ENCODE measurements at regions not wholly inside any gene's neighbourhood (a gene's known extent, or its start where the extent isn't known, plus 50 kb on each side); places are given as distances from the start of the nearest gene placed in this dataset.

DNA sequence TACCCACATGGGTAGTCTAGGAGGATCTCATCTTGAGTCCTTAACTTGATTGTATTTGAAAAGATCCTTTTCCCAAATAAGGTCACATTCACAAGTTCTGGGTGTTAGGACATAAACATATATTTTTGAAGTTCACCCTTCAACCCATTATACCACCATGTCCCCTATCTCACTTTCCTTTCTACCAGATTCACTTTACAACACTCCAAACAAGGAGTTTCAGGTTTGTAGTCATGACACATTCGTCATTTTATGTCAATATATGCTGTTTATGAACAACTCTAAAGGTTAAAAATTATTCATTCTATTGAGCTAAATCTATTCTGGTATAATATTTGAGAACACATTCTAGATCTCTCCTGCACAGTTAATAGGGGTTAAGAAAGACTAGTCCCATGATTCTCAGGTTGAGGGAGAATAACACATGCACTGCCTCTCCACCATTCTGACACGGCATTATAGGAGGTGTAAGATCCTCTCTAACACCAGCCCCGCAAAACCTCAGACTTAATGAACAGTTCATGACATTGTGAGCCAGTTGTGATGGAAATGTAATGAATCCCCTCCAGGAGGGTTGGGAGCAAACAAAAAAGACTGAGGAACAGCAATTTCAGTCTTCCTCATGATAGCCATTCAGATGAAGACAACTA lies 72.0 kb upstream of the PSMA6 start:
- intact Hi-C loops (cut with DNase I) = no loop called here
- ATAC-seq (no peak), DNase-seq (ENCODE audit: missing footprints) (no peak)

DNA sequence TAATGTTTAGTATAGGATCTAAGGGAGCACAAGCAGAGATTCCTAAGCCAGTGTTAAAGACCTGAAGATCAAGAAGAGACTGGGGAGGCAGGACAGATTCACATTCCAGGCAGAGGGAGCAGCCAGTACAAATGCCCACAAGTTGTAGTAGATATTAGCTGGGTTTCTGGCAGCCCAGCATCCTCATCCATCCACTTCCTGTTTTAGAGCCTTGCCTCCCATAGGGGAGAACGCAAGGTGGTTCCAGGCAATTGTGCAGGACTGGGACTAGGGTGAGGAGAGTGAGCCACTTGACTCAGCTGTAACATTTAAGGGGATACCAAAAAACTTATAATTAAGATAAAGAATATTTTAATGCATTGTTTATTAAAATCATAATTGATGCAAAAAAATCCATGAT lies 71.3 kb upstream of the PSMA6 start:
- ATAC-seq (no peak), DNase-seq (ENCODE audit: missing footprints) (no peak)
- intact Hi-C loops (cut with DNase I) = no loop called here

DNA sequence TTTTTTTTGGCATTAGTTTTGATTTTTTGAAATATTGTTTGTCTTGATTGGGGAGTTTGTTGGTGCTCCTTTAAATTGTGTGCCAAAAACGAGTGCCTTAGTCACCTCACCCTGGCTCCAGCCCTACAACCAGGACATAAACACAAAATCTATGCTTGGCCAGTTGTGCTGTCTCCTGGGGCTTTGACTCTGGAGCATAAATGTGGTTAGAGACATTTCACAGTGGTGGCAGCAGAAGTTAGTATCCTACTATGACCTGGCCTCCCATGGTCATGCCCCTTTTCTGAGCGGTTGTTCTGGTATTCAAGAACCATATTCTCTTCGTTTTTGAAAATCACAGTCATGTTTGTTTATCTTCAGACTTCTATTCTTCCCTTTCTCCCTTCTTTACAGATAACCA lies 70.7 kb upstream of the PSMA6 start:
- DNase-seq (ENCODE audit: missing footprints) (no peak), ATAC-seq (no peak)
- intact Hi-C loops (cut with DNase I) = no loop called here

GRCh38 chr14:35222324-35222723 lies 69.9 kb upstream of the PSMA6 start:
- intact Hi-C loops (cut with DNase I) = no loop called here
- ATAC-seq (no peak), DNase-seq (ENCODE audit: missing footprints) (no peak)

DNA sequence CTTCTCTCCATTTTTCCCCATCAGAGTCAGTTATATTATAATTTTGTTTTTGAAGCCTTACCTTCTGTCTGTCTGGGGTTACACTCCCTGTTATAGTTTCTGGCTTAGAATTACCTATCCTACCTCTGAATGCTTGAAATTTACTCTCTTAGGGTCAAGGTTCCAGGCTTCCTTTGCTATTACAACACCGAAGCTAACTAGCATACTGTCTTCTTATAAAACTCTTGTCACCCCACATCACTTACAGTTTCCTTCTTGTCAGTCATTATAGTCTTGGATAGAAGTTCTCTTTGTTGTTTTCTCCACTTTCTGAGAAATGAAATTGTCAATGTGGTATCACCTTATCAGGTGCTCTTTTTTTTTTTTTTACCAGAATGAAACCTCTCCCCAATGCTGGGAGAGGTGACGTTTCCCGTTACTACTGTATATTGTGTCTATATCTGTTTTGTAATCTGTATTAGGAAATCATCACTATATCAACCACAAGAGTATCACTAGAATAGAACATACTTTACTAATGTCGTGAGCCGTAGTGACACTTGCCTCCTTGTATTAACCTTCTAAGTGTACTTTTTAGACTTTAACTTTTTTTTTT lies 69.2 kb upstream of the PSMA6 start:
- intact Hi-C loops (cut with DNase I) = no loop called here
- DNase-seq (ENCODE audit: missing footprints) (no peak), ATAC-seq (no peak)

GRCh38 chr14:35223927-35224326 lies 68.3 kb upstream of the PSMA6 start:
- no peak for DNase-seq (ENCODE audit: missing footprints)
- no peak for ATAC-seq
- intact Hi-C loops (cut with DNase I) = no loop called here

- no peak for DNase-seq (ENCODE audit: missing footprints)
- intact Hi-C loops (cut with DNase I) = no loop called here
- ATAC-seq = no peak
These were observed 67.6 kb upstream of the PSMA6 start for GRCh38 chr14:35224615-35225014.

GRCh38 chr14:35229084-35229791 lies 62.9 kb upstream of the PSMA6 start:
- intact Hi-C loops (cut with DNase I) = no loop called here
- DNase-seq (ENCODE audit: missing footprints) = no peak
- no peak for ATAC-seq

DNA sequence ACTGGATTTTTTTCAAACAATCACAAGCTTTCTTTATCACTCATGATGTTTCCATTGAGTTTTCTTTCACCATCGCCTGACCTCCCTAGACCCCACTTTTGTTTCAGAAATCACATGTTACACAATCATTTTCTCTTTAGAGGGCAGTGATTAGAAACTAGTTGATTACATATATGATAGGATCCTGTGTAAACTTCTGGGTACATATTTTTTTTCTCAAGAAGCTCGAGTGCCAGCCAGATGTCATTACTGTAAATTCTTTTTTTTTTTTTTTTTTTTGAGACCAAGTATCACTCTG lies 62.4 kb upstream of the PSMA6 start:
- intact Hi-C loops (cut with DNase I) = no loop called here
- no peak for DNase-seq (ENCODE audit: missing footprints)
- ATAC-seq = no peak

DNA sequence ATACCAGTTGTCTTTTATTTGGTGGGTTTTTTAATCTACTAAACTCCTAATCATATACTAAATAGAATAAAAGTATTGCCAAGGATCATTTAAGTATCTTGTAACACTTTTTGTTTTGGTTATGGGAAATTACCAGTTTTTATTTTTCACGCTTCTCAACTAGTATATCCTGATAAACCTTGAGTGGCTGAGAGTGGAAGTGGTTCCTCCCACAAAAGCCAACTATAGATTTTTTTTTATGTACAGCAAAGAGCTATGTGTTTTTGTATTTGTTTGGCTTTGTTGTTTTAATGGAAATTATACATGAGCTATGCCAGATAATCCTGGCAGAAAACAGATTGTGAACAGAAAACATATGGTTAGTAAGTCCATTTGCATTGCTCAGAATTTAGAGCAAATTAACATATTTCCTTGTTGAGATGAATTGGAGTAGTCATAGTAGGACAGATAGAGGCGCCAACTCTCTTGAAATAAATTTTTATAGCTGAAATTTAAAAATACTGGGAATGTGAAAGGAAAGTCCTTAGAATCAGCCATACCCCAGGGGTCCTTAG lies 60.9 kb upstream of the PSMA6 start:
- intact Hi-C loops (cut with DNase I) = no loop called here
- DNase-seq (ENCODE audit: missing footprints) (no peak), ATAC-seq (no peak)

DNA sequence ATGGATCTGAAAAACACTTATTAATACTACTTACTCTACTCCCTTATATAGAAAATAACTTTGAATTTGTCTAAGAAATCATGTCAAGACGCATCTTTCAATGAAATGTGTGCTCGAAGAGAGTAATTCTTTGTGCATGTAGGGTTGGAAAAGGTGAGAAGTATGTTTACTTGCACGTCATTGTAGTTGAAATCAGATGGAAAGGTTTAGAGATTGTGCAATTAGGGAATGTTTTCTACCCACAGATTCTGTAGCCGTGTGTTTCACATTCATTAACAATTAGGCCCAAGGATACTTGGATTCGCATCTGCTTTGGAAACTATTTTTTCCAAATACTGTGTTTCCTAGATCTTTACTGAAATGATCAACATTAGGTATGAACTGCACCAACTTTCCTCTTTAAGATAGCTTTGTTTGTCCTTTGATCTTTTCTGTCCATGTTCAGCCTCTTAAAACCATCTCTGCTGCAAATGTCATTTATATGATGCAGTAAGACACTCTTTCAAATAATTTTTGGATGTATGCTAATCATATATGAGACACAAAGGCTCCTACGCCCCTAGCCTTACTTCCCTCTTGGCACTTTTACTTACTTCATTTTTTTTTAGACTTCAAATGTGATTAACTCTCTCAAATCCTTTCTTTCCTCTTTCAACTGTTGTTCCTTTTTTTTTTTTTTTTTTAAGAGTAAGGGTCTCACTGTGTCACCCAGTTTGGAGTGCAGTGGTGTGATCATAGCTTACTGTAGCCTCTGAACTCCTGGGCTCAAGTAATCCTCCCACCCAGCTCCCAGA lies 58.0 kb upstream of the PSMA6 start:
- intact Hi-C loops (cut with DNase I) = no loop called here
- DNase-seq (ENCODE audit: missing footprints) (no peak), ATAC-seq (no peak)

GRCh38 chr14:35235840-35236239 lies 56.3 kb upstream of the PSMA6 start:
- no peak for ATAC-seq

DNA sequence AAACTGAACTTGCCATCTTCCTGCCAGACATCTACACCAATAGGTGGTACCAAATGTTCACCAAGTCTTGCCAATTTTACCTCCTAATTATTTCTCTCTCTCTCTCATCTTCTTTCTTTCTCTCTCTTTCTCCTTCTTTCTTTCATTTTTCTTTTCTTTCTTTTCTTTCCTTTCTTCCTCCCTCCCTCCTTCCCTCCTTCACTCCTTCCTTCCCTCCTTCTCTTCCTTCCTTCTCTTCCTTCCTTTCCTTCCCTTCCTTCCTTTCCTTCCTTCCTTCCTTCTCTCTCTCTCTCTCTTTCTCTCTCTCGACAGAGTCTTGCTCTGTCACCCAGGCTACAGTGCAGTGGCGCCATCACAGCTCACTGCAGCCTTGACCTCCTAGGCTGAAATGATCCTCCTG lies 55.4 kb upstream of the PSMA6 start:
- intact Hi-C loops (cut with DNase I) = no loop called here
- ATAC-seq = no peak
- DNase-seq (ENCODE audit: missing footprints) = no peak

More at GRCh38 chr14:35235840-35236239, 56.3 kb upstream of the PSMA6 start:
- no peak for DNase-seq (ENCODE audit: missing footprints)
- intact Hi-C loops (cut with DNase I) = no loop called here

DNA sequence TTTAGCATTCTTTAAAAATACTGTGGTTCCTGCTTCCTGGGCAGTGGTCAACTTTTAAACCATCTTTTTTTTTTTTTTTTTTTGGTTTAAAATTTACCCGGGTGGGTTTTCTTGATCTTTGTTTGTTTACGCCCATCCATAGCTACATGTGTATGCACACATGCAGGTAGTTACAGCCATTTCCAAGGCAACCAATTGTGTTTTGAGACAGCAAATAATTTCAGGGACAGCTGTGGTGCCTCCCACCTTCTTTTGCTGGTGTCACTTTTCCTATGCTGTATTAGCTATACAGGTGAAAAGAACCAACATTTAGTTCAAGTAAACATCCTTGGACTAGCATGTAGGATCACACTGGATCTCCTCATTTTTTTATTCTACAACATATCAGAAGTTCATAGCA lies 52.0 kb upstream of the PSMA6 start:
- no peak for DNase-seq (ENCODE audit: missing footprints)
- intact Hi-C loops (cut with DNase I) = no loop called here
- ATAC-seq = no peak
